ENCODE measurements at regions not wholly inside any gene's neighbourhood (a gene's known extent, or its start where the extent isn't known, plus 50 kb on each side); places are given as distances from the start of the nearest gene placed in this dataset.
"Not testable (repeated sequence)": the region's sequence is repeated elsewhere in the genome, so short reads cannot be mapped to it uniquely, and the experiment has no call there.

DNA sequence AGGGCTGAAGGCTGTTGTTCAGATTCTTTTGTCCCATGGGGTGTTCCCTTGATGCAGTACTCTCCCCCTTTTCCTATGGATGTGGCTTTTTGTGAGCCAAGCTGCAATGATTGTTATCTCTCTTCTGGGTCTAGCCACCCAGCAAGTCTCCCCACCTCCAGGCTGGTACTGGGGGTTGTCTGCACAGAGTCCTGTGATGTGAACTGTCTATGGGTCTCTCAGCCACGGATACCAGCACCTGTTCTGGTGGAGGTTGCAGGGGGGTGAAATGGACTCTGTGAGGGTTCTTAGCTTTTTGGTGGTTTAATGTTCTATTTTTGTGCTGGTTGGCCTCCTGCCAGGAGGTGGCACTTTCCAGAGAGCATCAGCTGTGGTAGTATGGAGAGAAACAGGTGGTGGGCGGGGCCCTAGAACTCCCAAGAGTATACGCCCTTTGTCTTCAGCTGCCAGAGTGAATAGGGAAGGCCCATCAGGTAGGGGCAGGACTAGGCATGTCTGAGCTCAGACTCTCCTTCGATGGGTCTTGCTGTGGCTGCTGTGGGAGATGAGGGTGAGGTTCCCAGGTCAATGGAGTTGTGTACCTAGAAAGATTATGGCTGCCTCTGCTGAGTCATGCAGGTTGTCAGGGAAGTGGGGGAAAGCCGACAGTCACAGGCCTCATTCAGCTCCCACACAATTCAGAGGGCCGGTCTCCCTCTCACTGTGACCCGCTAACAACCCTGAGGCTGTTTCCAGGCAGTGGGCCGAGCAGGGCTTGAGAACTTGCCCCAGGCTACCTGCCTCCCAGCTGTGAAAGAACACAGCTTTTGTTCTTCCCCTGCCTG is 87.4 kb downstream of the DLEU7 start:
- intact Hi-C loops (cut with micrococcal nuclease) = not testable (repeated sequence)

DNA sequence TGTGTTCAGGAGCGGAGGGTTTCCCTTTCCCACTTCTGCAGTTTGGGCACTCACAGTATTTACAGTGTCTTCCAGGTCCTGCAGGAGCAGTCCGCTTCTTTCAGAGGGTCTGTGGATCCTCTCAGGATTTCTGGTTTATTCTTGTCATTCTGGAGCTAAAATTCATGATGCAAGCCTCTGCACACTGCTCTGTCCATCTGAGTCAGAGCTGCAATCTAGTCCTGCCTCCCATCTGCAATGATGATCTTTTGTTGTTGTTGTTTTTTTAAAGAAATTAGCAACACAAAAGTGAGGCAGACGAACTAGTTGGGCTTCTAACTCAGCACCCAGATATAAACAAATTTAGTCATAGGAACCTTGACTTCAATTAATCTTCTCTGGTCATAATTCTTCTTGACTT is 86.5 kb downstream of the DLEU7 start:
- intact Hi-C loops (cut with micrococcal nuclease) = no loop called here

DNA sequence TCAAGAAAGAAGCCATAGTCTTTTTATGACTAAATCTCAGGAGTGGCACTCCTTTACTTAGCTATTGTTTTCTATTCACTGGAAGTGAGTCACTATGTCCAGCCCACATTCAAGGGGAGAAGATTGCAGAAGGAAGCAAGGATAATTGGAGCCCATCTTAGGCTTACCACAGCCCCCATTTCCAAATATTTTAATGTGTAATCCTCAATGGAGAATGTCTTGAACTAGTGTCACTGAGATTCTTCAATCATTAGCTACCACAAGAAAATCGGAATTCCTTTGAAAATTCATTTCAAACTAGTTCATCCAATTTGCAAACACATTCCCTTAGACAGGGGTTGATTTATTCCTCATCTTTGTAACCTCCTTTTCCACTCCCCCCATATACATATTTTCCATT is 84.7 kb downstream of the DLEU7 start:
- intact Hi-C loops (cut with micrococcal nuclease) = no loop called here

DNA sequence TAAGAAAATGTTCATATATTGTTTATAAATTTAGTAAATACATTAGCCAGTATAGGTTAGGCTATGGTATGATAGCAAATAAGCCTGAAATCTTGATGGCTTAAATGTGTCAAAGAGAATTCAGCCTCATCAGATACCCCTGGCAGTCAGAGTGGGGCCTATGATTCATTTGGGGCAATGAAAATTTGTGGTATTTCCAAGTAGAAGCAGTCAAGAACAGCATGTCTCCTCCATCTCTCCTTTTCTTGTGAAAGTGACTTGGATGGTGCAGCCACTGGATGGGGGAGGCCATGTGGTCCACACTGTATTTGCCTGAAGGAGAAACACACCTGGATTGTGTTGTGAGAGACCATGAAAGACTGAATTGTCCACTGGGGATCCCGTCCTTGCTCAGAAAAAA is 82.7 kb downstream of the DLEU7 start:
- intact Hi-C loops (cut with micrococcal nuclease) = no loop called here

DNA sequence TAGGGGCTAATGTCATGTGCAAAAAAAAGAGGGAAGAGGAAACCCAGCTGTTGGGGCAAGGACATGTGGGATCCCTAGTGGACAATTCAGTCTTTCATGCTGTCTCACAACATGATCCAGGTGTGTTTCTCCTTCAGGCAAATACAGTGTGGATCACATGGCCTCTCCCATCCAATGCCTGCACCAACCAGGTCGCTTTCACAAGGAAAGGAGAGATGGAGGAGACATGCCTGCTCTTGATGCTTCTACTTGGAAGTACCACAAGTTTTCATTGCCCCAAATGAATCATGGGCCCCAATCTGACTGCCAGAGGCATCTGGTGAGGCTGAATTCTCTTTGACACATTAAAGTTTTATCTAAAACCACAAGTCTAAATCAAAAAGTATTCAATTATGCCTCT is 82.1 kb downstream of the DLEU7 start:
- intact Hi-C loops (cut with micrococcal nuclease) = no loop called here

DNA sequence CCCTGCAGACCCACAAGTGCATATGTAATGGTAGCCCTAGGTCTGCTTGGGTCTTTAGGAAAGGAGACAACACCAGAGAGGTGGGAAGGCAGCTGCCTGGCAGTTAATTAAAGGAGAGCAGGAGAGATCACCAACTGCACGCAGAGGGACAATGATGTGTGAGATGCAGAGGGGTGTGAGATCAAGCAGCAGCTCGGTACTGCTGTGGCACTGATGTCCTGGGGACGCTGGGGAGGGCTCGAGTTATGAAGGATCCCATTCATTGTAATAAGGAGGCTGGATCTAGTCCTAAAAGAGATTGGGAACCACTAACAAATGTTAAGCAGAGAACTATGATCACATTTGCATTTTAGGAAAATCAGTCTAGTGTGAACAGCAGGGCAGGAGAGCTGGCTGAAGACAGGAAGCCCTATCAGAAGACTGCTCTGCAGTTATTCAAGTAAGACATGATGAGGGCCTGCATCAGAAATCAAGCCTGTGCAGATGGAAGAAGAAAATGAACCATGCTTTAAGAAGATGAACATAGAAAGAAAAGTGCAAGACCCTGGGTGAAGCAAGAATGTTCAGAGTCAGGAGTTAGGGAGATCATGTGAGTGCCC is 80.4 kb downstream of the DLEU7 start:
- intact Hi-C loops (cut with micrococcal nuclease) = no loop called here

DNA sequence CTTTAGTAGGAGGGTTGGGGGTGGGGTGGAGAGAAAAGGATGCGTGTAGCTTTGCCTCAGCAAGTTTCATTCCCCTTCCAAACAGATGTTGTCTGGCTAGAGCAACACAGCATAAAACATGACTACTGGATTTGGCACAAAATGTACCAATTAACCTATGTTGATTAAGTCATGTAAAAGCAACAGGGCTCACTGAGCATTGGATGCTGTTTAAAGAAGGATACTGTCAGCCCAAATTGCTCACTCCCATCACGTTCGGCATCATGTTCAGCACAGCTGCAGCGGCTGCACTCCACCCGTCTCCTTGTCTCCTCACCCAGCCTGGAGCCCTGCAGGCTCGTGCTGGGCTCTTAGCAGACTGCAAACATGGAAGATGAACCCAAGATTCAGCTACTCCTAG is 77.5 kb downstream of the DLEU7 start:
- intact Hi-C loops (cut with micrococcal nuclease) = no loop called here

DNA sequence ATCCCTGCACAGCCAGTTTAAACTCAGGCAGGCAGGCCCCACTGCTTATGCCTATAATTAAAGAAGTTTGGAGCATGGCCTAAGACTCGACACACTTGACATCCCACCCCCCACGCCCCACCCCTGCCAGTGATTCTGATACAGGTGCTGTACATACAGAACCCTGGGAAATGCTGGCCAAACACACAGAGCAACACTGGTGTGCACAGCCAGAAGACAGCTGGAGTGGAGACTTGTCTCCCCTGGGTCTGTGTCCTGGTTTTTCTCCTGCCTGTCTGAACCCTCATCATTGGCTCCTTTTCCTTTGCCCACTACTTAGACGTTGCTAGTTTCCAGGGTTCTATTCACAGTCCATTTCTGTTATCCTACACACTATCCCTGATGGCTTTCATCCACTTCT is 76.8 kb downstream of the DLEU7 start:
- intact Hi-C loops (cut with micrococcal nuclease) = no loop called here

DNA sequence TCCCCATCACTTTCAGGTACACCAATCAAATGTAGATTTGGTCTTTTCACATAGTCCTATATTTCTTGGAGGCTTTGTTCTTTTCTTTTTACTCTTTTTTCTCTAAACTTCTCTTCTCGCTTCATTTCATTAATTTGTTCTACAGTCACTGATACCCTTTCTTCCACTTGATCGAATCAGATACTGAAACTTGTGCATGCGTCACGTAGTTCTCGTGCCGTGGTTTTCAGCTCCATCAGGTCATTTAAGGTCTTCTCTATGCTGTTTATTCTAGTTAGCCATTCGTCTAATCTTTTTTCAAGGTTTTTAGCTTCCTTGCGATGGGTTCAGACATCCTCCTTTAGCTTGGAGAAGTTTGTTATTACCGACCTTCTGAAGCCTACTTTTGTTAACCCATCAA is 70.6 kb downstream of the DLEU7 start:
- intact Hi-C loops (cut with micrococcal nuclease) = not testable (repeated sequence)

Data from T-helper 2 cell treated with Interferon-gamma antibody and Interleukin-4, amounts not matched to agents 100 ng/mL and 5 ng/mL, for 36 hours (primary cell).